AG08396 (cell line): ENCODE measurements at regions not wholly inside any gene's neighbourhood (a gene's known extent, or its start where the extent isn't known, plus 50 kb on each side); places are given as distances from the start of the nearest gene placed in this dataset.

Source experiments
- DNase-seq: peaks from one replicate; pipeline ENCODE4 v3.0.0; 2012; ENCODE audit warnings: low spot score, mixed read lengths

GRCh38 chr3:124277144-124277890, 285.4 kb upstream of the ROPN1 start:
- no peak for DNase-seq

DNA sequence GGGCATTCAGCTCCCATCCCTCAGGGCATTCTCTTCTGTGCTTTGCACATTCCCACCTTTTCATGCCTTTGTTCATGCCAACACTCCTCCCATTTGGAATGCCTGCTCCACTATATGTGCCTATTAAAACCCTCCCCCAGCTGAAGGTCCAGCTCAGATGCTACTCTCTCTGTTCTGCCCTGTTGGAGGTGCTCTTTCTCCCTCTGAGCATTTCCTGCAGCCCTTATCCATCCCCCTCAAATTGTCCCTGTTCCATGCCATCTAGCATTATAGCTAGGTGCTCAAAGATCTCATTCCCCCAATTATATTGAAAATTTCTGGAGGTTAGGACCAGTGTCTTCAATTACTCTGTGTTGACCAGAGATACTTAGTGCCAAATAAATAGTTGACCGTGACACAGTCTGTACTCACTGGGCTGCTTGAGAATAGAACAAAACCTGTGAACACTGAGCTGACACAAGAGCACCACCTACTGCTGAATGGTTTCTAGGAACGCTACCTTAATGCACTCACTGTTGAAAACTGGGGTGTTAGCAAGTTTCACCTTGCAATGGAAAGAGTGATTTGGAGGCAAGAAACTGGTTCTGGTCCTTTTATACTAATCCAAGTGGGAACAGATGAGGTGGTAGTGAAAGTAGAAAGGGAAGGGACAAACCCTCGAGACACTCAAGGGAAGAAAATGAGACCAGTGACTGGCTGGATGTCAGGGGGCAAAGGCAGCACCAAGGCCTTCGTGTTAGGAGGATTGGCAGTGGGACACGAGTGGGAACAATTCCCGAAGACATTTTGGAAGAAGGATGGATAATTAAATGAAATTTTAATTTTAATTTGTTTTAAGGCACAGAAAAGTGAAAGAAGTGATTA, 289.8 kb upstream of the ROPN1 start:
- DNase-seq: peak; percentile 49

- DNase-seq: no peak
Measured at GRCh38 chr3:124282751-124283651, 291.1 kb upstream of the ROPN1 start.

DNA sequence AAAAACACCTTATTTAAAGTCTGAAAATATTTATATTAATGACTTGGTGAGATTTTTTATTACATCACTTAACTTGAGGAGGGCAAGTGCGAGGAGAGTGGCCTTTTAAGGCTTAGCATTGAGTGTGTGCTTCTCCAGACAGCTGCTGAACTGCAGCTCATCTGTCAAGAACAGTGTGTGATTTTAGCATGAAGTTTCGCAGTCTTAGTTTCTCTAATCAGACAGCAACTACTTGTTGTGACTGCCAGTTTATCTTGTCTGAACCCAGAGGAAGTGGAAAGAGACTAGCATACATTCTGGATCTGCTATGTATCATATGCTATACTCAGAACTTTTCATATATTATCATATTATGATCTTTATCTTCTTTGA, 291.7 kb upstream of the ROPN1 start:
- DNase-seq: no peak

DNA sequence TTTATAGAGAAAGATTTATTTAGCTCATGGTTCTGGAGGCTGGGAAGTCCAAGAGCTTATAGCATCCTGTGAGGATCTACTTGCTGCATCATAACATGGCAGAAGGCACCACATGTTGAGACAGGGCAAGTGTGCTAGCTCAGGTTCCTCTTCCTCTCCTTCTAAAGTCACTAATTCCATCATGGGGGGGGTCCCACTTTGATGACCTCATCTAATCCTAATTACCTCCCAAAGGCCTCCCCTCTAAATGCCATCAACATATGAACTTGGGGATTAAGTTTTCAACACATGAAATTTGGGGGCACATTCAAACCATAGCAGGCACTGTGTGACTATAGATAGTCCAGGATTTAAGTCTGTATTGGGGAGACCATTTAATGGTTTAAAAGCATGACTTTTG, 297.1 kb upstream of the ROPN1 start:
- no peak for DNase-seq

DNA sequence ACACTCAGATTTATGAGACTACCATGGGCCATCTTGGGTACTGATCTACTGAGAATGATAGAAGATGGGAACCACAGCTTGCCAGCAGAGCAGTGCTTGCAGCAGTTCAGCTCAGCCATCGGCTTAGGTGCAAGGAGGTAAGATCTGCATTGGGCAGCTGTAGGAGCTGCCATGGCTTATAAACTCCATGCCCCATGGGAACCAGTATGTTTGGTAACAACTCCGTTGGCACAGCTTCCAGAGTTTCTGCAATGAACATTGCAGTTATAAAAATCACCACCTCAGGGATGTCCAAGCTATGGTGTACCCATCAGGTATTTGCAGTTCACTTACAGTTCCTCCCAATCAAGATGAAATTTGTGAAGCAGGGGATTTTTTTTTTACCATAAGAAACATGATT, 299.1 kb upstream of the ROPN1 start:
- no peak for DNase-seq

DNA sequence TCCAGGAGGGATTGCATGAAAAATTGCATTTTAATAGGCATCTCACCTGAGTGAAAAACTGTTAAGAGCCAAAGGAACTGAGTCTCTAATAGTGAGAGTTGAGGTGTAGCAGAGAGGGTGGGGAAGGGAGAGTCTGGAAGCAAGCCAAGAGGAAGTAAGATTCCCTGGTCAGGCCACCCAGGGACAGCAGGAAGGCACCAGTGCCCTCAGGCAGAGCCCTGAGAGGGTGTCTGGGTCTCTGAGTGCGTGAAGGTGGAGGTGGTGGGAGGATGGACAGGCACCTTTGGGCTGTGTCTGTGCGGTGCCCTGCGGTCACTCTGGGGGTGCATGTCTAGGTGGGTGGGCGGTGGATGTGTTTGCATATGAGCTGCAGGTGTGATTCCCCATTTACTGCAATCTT, 300.4 kb upstream of the ROPN1 start:
- no peak for DNase-seq

DNA sequence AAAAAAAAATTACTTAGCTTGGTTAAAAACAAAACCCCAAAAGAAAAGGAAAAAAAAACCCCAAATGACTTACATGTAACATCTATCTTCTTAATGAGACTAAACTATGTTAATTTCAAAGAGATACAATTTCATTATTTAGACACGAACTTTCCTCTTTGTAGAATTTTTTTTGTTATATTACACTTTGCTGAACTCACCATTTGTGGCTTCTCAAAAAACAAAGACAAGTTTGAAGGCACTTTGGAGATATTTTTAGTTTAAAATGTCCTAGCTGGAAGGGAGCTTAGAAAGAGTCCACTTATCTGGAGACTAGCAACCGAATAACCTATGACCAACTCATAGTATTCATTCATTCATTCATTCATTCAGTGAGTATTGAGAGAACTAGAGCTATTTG, 301.7 kb upstream of the ROPN1 start:
- DNase-seq: no peak

DNA sequence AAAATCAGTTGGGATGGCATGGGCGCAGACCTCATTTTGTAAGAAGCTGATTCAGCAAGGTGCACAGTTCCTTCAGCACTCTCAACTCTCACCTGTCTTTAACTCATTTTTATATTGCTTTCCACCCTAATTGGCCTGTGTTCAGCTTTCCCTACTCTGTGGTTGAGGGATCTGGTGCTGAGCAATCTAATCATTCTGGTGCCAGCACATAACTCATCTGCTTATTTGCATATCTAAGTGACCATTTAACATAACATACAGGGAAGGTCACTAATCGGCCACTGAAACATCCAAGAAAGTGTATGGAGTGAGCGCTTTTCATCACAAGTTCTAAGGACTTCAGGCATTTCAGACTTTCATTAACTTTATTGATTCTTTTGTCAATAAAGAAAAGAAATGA, 303.4 kb upstream of the ROPN1 start:
- no peak for DNase-seq

DNA sequence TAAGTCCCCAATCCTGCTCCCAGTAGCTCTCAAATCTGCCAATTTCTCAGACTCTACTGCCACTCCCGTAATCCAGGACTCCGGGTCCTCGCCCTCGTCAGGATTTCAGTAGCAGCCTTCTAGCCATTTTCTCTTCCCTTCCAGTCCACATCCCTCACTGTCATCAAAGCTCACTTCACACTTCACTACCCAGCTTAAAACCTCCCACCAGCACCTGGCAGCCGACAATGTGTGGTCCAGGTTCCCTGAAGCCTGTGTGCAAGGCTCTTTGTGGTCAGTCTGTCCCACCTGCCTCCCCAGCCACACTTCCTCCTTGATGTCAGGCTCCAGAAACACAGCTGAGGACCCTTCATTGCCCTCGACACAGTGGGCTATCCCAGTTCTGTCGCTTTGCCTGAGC, 304.5 kb upstream of the ROPN1 start:
- DNase-seq: no peak

DNA sequence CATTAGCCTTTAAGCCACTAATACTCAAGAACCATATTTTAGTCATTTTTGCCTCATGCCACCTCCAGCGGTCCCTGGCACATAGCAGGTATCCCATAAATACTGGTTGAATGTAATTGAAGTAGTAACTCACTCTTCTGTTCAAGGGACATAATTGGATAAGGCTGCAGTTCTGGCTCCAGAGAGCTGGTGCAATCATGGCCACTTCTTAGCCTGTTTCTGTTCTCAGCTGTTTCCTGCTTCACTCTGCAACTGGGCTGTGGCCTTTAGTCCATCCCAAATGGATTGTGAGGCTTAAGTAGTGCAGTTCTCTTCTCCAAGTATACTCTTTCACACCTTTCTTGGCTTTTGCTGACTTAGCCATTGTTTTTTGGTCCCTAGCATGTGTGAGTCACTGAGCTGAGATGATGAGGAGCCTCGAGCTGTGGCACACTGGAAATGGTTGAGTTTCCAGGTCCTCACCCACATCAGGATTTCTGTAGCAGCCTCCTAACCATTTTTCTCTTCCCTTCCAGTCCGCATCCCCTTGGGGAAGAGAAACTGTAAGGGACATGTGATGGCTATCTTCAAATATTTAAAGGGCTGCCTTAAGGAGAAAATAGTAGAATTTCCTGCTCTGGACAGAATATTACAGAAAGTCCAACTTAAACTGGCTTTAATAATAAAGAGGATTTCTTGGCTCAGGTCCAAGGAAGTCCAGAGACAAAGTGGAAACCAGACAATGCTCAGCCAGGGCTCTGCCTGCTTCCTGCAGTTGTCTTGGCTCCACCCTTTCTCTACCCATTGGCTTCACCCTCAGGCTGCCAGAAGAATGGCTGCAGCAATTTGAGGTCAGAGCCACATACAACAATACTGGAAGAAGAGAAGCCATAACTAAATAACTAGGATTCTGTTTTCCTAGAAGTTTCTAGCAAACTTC, 305.4 kb upstream of the ROPN1 start:
- no peak for DNase-seq

DNA sequence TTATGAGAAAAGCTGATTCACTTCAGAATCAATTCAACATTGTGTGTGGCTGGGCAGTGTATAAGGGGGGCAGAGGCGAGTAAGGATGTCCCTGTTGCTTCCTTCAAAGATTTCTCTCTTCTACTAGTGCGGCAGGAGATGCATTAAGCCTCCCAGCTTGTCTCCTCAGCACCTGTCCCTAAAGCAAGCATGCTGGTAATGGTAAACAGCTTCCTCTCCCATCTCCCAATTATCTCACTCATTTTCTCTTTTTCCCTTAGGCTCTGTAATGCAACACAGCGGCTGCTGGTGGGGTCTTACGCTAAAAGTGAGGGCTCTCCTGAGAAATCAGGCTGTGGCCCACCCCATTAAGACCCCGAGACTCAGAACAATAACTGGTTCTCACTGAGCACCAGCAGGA, 306.4 kb upstream of the ROPN1 start:
- no peak for DNase-seq

- no peak for DNase-seq
Measured at GRCh38 chr3:124298951-124299350, 307.0 kb upstream of the ROPN1 start.

DNA sequence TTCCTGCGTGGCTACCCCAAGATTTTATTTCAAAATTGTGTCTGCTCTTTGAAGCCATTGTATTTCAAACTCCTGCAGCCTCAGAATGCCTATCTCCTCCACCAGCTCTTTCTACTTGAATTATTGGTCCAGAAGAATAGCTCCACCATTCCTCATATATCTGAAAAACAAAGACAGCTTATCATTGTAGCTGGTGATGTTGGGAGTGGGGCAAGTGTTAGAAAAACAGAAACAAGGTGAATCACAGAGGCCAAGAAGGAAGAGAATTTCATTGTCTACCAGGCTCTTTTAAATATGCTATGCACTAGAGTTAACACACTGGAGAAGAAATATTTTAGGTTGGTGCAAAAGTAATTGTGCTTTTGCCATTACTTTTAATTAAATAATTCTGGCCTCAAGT, 307.9 kb upstream of the ROPN1 start:
- no peak for DNase-seq

DNA sequence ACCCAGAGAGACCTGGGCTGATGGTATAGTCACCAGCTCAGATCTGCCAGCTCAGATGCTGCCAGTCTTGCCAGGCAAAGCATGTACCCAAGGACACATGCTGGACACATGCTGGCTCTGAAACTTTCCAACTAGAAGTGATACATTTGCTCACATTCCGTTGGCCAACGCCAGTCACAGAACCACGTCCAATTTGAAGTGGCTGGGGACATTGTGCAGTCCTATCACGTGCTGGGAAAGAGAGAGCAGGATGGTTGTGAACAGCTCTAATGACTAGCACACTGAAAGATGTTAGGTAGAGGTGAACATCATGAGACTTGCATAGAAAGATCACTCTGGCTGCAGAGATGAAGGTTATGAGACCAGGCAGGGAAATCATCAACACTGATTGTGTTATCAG, 308.5 kb upstream of the ROPN1 start:
- no peak for DNase-seq

GRCh38 chr3:124303305-124303910, 311.5 kb upstream of the ROPN1 start:
- DNase-seq: no peak

DNA sequence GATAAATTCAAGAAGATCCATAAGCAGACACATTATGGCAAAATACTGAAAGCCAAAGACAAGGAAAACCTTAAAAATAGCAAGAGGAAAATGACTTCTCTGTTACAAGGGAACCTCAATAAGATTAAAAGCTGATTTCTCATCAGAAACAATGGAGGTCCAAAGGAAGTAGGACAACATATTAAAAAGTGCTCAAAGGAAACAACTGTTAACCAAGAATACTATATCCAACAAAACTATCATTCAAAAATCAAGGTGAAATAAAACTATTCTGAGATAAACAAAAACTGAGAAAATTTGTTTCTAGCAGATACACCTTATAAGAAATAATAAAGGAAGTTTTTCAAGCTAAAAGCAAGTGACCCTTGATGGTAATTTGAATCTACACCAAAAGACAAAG, 314.7 kb upstream of the ROPN1 start:
- DNase-seq: no peak

GRCh38 chr3:124313621-124314020, 321.7 kb upstream of the ROPN1 start:
- no peak for DNase-seq

DNA sequence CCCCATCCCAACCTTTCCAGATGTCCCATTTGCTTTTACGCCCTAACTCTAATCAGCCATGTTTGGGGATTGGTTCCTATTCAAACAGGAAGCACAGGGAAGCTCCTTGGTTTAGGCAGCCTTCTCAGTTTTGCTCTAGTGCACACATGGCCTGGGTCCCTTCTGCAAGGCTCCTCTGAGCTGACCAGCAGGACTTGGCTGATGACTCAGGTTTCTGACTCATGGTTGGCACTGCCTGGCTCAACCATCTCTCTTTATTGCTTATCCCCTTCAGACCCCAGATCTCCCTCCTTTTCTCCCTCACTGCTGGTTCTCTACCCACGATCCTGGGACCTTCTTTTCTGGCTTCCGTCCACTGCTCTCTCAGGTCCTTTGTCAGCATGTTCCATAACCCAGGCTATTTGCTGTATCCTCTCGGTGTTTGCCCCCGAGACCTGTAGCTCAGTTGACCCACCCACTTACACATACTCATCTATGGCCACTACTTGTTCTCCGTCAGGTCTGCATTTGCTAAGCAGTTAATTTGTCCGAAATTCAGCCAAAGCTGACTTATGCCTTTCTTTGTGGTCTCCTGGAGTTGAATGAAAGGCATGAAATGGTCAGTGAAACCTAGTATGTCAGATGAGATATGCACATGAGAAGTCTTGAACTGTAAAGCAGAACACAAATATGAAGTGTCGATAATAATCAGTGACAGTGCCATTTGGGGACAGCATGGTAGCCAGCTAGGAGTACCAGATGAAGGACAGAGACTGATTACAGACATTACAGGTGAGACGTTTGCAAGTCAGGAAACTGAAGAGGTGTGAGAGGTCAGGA, 323.5 kb upstream of the ROPN1 start:
- peak; percentile 18 for DNase-seq

GRCh38 chr3:124316034-124316287, 324.0 kb upstream of the ROPN1 start:
- no peak for DNase-seq
